Neural progenitor cell (in vitro differentiated cells): ENCODE measurements at regions not wholly inside any gene's neighbourhood (a gene's known extent, or its start where the extent isn't known, plus 50 kb on each side); places are given as distances from the start of the nearest gene placed in this dataset.

Experiments
- CTCF ChIP-seq: fragments of 200-600 bp; sonication (generic); IDR thresholded peaks from 2 replicates; pipeline ENCODE4 v1.5.1; 2017; ENCODE audit warnings: antibody characterized with exemption, mild to moderate bottlenecking
- EZH2 ChIP-seq: fragments of 200-600 bp; sonication (generic); IDR thresholded peaks from 2 replicates; pipeline ENCODE4 v1.6.1; 2017; ENCODE audit warnings: antibody characterized with exemption, mild to moderate bottlenecking, moderate library complexity
- EZH2phosphoT487 ChIP-seq: fragments of 200-600 bp; sonication (generic); IDR thresholded peaks from 2 replicates; pipeline ENCODE4 v1.6.1; 2017; ENCODE audit warnings: antibody characterized with exemption

- no peak for TF ChIP-seq CTCF
- no peak for TF ChIP-seq EZH2
- TF ChIP-seq EZH2phosphoT487: no peak
Measured at GRCh38 chr9:11374926-11375325, 762.1 kb upstream of the PTPRD start.
